ENCODE measurements at regions not wholly inside any gene's neighbourhood (a gene's known extent, or its start where the extent isn't known, plus 50 kb on each side); places are given as distances from the start of the nearest gene placed in this dataset.

- DNase-seq, result no peak
Observed at GRCh38 chr6:14748679-14749078, 497.2 kb upstream of the JARID2 start.

- DNase-seq, result no peak
Observed at GRCh38 chr6:14750059-14750661, 495.7 kb upstream of the JARID2 start.

DNA sequence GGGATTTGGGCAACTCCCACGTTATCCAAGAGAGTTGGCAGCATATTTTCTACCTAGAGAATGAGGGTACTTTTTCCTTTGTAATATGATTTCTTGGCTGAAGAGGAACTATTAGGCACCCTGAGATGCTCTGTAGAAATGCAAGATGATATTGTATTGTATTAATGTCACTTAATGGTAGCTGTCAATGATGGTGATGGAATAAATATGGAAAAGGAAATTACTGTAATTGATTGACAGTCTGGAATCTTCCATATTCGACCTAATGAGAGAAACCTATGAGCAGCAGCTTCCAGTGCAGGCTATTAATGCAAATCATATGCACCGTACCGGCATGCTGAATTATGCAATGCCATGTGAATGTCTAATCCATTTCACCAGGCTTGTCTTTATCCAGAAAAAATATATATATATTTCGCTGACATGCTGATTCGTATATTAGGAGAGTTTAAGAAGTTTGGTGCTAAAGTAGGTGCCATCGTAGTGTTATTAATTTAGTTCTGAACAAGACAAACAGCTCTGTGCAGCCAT lies 494.2 kb upstream of the JARID2 start:
- no peak for DNase-seq

DNA sequence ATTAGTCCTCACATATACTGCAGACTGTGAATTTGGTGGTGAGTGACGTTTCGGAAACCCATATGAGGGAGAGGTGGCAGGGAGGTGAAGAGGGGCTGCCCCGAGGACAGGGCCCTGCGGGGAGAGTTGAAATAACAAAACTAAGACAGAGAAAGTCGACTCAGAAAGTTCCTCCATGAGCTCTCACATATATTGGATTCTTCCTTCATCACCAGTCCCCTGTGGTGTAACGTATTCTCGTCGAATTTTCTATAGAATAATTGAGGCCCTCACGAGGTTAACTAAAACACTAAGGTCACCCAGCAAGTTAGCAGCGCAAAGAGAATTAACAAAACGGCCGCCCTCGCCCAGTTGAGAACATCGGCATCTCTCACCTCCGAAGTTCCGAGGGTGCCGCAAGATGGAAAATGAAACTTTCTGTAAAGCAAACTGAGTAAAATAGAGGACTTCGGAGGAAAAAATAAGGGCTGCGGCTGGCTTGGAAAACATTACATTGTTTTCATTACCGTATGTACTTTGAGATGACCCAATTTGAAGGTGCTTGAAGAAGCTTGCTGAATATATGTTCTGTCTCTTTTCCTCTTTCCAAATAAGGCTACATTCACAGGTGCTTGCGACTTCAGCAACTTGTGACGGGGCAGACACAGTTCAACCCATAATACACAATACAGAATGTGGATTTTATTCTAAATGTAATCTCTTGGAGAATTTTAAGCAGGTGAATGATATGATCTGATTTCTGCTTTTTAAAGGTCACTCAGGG lies 490.9 kb upstream of the JARID2 start:
- DNase-seq, result no peak

DNA sequence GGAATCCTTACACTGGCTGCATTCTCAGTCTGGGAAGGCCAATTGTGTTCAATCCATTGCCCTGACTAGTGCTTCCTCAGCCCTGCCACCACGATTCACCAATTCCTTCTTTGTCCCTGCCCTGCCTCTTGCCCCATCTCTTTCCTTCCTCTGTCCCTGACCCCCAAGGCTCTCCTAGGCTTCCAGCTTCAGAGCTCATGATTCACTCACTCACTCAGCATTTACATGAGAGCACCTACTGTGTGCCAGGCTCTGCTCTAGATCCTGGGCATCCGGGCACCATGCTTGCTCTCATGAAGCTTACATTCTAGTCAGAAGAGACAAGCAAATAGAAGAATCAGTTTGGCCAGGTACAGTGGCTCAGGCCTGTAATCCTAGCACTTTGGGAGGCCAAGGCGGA lies 489.5 kb upstream of the JARID2 start:
- no peak for DNase-seq

DNA sequence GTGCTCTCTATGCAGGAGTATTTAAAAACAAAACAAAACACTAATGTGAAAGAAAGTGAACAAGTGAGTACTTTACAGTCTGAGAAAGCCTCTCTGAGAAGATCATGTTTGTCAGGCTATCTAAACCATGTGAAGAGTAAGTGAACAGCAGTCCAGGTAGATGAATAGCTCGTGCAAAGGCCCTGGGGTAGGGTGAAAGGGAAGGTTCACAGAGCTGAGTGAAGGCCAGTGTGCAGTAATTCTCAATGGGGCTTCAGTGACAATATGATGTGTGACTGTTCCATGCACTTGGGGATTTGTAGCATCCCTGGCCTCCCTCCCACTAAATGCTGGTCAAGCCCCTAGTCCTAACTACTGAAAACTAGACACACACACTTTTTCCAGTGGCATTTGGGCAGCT lies 488.9 kb upstream of the JARID2 start:
- no peak for DNase-seq

DNA sequence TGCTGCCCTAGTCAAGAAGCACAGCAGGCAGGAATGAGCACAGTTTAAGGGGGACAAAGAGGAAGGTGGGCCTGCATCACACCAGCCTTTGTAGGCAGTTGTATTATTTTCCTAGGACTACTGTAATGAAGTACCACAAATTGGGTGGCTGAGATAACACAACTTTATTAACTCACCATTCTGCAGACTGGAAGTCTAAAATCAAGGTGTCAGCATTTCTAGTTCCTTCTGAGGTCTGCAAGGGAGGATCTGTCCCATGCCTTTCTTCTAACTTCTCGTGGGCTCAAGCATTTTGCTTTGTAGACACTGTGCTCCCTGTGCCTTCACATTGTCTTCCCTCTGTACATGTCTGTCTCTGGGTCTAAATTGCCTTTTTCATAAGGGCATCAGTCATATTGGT lies 488.5 kb upstream of the JARID2 start:
- DNase-seq, result no peak

GRCh38 chr6:14758421-14759081 lies 487.3 kb upstream of the JARID2 start:
- DNase-seq, result peak; percentile 78 to 95

DNA sequence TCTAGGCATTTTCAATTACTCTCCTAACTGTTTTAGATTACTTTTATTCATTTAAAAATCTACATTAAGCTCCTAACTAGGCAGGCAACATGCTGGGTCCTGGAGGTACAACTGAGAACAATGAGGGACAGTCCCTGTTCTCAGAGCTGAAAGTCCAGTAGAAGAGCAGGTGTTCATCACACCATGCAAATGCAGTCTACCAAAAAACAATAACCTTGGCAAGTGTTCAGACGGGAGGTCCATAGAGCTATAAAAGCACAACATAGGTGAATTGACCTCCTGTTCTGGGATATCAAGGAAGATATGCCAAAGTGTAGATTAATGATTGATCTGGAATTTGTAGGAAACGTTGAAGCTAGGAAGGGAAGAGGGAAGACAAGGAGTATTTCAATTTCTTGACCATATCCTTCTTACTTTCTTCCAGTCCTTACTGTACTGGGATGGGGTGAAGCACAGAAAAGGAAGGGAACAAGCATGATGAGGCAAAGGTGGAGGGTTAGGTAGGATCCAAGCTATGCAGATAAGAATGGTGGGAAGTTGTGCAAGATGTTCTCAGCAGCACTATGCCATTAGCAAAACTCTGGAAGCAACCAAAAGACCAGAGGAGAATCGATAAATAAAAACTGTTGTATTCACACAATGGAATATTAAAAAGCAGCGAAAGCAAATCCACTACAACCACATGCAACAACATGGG lies 485.7 kb upstream of the JARID2 start:
- DNase-seq, result no peak

DNA sequence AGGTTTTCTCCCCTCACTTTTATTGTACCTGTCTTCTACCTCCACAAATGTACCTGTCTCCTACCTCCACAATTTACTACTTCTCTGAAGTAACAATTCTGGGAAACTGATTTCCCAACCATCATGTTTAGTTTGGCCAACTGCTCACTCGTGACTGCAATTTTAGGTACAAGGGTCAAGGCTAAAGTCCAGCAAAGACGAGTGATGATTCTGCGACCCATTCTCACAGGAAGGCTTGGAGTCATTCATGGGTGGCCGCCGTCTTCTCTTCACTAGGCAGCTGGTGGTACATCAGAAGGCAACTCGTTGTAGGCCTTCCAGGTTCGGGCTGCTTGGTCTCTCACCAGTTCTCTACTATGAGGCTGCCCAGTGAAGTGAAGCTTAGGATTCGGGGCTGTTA lies 483.8 kb upstream of the JARID2 start:
- DNase-seq, result no peak

- DNase-seq, result no peak
Observed at GRCh38 chr6:14763139-14763538, 482.7 kb upstream of the JARID2 start.

DNA sequence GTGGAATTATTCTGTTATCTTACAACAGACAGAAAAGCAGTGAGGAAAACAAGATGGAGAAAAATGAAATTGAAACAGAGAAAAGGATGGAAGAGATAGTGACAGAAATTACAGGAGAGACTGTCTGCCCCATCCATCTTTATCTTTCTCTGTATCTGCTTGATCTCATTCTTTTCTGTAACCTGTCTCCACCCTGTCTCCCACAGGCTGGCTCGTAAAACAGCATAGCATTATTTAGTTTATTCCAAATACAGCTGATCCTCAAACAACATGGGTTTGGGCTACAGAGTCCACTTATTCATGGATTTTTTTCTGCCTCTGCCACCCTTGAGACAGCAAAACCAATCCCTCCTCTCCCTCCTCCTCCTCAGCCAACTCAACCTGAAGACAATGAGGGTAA lies 482.3 kb upstream of the JARID2 start:
- DNase-seq, result no peak

- no peak for DNase-seq
Observed at GRCh38 chr6:14765106-14765505, 480.8 kb upstream of the JARID2 start.

- no peak for DNase-seq
Observed at GRCh38 chr6:14765721-14766390, 480.0 kb upstream of the JARID2 start.

DNA sequence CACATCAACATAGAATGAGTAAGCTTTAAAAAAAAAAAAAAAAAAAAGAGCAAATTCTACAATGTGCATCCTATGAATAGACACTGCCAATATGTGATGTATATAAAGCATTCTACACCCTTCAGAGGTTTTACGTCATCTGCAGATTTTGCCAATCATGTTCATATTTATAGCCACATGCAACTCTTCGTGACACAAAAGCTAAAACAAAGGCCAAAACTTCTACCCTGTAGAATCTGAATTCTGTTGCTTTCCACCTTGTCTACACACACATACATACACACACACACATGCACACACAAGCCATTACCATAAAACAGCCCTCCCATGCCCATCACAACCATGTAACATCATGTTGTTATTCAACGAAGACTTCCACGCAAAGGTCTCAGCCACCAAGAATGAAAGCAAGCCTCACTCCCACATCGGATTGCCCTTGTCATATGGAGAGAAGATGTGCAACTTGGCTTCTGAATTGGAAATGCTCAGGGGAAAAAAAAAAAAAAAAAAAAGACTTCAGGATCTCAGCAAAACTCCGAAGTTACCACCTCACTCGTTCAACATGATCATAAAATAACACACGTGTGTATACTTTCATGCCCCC lies 479.4 kb upstream of the JARID2 start:
- DNase-seq, result no peak

- DNase-seq, result peak in 1 of 2 experiments; percentile 10
Observed at GRCh38 chr6:14767226-14767625, 478.6 kb upstream of the JARID2 start.

- no peak for DNase-seq
Observed at GRCh38 chr6:14770040-14770439, 475.8 kb upstream of the JARID2 start.

- no peak for DNase-seq
Observed at GRCh38 chr6:14770572-14770971, 475.3 kb upstream of the JARID2 start.

DNA sequence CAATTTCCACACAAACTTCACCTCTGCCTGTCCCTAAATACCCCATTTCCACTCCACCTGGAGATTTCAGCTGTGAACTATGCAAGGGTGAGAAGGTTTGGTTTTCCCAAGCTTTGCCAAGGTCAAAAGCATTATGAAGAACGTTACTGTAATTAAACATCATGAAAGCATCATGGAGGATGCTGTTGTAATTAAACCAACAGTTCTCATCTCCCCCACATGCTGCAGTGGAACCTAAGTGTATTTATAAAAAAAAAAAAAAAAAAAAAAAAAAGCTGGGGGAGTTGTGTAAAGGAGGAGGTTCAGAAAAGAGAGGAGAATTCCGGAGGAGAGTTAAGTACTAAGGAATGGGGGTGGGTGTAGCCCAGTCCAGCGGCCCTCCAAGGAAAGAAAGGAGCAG lies 474.9 kb upstream of the JARID2 start:
- no peak for DNase-seq

- no peak for DNase-seq
Observed at GRCh38 chr6:14772188-14772587, 473.7 kb upstream of the JARID2 start.

DNA sequence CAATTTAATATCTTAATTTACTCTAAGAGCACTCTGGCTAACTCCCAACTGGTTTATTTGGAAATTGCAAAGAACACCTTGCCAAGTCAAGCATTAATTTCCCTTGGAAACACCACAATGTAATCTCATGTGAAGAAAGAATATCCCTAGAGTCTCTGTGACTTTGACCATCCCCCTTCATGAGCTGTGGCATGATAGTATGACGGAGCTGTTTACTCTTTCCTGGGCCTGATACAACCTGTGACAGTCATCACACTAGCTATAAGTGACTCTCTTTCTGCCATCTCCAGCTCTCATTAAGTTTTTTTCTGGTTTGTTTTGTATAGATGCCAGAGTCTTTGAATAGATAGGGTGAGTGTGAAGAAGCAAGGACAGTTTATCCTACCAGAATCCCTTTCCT lies 470.3 kb upstream of the JARID2 start:
- peak in 1 of 2 experiments; percentile 68 for DNase-seq

DNA sequence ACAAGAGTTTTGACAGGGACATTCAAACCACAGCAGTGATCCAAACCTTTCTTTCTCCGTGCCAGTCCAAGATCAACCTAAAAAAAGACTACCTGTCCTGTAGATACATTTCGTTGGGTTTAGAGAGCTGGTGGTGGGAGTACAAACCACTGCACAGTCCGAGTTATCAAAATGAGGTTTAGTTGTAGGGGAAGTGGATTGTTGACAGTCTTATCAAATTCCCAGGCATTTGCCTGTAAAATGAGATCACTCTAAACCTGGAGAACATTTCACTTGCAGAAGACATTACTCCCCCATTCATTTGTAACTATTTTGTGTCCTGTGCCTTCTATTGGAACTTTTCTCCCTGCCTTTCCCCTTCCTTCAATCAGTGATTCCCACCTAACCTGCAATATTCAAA lies 469.6 kb upstream of the JARID2 start:
- DNase-seq, result no peak
